NCI-H510A (cell line): ENCODE measurements at regions not wholly inside any gene's neighbourhood (a gene's known extent, or its start where the extent isn't known, plus 50 kb on each side); places are given as distances from the start of the nearest gene placed in this dataset.

Experiments used
- DNase-seq: peaks from one replicate; lab custom pipeline; 2025; lab: John Stamatoyannopoulos, UW

DNA sequence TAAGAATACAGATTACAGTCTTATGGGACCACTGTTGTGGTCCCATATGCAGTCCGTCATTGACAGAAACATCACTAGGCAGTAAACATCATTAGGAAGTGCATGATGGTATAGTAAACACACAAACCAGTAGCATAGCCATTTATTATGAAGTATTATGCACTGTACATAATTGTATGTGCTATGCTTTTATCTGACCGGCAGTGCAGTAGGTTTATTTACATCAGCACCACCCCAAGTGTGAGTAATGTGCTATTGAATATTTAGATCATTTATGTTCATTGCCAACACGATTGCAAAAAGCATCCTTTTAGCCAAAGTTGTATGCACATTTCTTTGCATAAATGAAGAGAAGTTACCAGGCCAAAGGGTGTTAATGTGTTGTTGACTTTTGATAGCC, 531.6 kb upstream of the TBX3 start:
- no peak for DNase-seq

DNA sequence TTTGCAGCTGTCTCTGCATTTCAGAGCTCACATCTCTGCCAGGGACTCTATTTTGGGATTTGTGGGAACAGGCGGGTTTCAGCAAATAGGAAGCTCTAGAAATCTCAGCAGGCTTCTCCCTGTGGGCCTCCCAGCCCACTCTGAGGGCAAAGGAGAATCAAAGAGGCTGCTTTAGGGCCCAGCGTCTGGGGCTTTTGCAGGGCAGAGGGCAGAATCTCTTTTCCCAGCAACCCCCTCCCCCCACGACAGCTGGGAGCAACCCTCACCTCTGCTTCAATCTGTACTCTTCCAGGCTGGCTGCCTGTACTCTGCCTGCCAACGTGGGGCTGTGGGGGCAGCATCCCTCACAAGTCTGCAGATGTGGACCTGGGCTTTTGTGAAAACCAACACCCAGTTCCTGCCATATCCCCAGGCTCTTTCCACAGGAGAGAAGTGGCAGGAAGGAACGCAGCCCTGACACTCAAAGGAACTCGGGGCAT, 529.6 kb upstream of the TBX3 start:
- no peak for DNase-seq

DNA sequence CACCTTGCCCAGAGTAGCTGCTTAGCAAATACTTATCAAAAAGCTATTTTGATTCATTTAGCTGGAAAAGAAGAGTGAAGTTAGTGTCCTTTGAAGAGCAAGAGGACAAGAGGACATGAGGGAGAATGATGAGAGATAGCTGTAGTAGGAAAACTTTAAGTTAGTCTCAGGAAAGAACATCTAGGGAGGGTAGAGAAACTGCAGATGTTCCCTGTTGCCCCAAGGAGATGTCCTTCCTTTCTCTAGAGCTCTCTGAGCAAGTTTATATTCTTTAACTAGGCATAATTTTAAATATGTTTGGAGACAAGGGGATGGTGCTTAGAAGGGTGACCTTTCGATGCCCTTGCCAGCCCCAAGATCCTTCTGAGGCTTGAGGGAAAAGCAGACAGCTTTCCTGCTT, 529.1 kb upstream of the TBX3 start:
- DNase-seq, result no peak

DNA sequence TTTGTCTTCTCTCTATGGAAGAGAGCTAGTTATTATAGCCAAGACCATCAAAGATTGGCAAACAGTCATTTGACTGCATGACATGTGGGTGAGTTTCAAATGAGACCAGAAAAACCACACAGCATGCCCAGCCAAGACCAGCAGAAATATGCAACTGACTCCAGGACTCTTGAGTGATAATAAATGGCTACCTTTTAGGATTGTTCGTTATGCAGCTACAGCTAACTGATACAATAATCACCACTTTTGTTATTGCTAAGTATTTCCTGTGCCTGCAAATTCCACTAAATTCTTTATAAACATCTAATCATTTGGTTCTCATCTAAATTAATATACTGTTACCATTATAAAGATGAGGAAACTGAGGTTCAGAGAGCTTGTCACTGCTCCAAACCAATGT, 528.4 kb upstream of the TBX3 start:
- DNase-seq, result no peak

DNA sequence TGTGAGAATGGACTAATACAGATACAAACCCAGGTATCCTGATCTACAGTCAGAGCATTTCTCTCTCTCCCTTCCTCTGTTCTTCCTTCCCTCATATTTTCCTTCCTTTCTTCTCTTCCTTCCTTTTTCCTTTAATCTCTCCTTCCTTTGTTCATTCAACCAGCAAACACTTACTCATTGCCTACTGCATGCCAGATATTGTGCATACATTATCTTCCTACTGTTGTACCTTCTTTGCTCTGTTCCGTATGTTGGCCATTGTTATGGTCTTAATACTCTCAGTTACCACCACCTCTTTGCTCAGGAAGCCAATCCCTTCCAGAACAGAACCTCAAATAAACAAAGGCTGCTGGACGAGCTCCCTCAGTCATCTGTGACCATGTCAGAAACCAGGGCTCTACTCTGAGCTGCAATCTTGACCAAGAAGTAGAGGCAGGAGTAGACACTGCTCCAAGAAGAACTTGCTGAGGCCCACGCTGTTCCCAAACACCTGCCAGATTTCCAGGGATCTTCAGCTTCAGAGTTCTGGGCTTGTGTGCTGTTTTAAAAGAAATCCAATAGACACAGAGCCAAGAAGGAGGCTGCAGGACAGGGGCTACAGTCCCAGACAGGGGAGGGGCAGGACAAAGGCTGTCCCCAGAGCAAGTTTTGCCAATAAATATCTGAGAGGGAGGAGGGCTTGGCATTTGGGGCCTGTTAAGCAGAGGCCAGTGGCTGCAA, 526.7 kb upstream of the TBX3 start:
- DNase-seq, result no peak

DNA sequence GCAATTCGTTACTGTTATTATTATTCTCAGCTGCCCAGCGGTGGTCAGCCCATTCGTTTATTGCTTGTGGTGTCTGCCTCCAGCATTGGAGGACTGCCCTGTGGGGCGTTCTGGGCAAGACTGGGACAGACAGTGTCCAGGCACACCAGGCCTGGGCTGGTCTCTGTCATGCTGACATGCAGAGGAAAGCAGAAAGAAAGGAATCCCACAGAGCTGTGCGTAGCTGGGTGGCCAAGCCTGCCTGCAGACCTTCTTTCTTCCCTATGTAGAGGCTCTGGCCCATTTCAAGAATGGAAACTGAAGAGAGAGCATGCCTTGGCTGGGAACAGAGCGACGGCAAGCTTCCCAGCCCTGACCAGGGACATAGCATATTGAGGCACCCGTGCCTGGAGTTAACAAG, 525.3 kb upstream of the TBX3 start:
- no peak for DNase-seq

DNA sequence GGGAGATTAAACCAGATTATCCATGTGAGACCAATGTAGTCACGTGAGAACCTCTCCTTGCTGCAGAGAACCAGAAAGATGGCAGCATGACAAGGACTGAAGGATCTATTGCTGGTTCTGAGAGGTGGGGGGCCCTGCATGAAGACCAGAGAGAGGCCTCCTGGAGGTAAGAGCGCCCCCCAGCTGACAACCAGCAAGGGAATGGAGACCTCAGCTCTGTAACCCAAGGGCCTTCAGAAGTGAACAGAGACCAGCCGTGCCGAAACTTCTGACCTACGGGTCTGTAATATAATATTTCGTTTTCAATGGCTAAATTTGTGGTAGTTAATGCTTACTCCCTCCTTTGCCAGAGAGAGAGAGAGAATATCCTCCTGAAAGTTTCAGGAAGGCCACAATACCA, 524.1 kb upstream of the TBX3 start:
- no peak for DNase-seq

DNA sequence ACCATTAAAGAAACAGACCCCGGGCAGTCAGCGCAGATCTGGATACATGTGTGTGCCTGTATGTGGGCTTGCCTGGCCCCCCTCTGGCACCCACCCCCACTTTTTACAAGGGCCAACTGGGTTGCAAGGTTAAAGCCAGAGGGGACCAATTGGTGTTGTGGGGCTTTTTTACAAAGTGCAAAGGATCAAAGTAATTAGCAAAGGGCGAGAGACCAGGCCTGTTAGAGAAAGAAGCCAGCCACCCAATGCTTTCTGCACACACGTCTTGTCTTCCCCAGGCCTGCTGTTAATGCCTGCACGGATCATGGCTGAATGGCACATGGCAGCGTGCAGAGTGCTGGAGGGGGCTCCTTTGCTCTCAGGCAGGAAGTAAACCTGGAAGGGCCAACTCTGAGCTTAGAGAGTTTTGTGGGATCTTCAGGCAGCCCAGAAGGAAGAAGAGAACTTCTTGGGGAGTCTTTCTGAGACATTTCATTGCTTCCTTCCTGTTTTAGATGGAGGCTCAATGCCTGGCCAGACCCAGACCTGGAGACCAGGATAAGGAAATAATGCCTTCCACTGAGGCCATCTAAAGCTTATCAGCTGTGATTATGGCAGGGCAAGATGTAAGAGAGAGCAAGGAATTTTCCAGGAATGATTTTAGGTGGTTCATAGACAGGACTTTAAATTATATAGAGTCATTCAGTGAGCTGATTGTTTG, 523.4 kb upstream of the TBX3 start:
- no peak for DNase-seq

DNA sequence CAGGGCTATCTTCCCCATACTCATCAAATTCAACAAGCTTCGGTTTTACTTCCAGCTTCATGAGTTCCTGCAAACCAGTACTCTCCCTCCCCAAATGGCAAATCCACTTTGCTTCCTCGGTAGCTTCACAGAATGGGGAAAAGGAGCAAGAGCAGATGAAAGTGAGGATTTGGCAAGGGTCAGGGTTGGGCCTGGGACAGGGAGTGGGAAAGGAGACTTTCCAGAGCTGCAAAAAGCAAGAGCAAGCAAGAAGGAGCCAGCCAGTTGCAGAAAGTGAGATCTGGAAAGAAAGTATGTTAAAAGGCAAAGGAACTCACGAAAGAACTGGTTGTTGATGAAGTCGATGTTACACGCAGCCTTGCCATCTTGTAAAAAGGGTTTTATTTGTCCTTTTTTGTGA, 522.8 kb upstream of the TBX3 start:
- no peak for DNase-seq

DNA sequence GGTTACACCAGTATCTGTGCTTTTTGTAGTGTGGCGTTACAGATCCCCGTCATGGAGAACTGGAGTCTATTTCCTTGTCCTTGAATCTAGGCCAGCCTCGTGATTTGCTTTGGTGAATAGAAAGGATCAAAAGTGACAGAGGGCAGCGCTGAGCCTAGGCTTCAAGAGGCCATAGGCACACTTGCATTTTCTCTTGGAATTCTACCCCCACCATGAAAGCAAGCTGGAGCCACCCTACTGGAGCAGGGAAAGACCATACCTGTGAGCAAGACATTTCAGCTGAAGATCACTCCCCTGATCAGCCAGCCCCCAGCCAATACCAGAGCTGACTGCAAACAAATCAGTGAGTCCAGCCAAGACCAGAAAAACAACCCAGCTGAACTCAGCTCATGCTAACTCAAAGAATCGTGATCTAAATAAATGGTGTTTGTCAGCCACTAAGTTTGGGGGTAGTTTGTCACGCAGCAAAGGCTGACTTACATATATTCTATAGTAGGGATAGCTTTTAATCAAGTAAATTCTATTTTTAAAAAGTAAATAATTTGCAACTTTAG, 521.9 kb upstream of the TBX3 start:
- no peak for DNase-seq

DNA sequence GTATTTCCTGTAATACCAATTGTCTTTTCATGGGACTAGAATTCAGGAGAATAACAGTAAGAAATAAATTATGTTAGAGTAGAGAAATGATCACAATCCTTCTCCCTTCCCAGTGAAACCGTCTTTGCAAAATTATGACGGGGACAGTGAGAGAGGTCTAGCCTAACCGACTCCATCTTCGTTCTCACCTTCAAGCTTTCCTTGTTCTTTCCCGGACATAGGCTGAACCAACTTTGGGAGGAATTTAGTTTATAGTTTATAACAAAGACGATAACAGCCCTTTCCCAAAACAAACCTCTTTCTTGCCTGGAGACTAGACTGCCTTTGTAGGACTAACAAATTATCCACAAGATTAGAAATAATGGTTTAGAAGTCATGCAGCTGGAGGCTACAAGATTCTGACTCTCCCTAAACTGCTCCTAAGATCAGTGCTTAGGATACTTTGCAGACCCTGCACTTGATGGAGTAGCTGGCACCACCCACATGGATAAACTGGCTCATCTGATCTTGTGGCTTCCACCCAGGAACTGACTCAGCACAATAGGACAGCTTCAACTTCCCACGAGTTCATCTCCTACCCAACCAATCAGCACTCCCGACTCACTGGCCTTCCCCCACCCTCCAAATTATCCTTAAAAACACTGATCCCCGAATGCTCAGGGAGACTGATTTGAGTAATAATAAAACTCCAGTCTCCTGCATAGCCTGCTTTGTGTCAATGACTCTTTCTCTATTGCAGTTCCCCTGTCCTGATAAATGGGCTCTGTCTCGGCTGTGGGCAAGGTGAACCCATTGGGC, 521.2 kb upstream of the TBX3 start:
- no peak for DNase-seq

DNA sequence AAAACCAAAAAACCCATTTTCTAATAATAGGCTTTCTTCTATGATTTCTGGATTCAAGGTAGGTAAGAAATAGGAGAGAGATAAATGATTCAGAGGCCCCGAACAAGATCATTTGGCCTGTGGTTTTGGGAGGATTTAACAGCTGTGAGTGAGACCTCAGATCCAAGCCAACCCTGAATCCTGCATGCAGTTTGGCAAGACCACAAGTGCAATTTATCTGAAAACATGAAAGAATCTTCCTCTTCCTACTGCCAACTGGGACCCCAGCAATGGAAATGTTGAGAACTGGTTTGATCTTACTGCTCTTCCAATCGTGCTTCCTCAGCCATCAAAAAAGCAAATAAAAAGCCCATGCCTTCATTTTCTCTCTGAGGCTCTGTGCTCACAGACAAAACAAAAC, 519.7 kb upstream of the TBX3 start:
- DNase-seq, result no peak

DNA sequence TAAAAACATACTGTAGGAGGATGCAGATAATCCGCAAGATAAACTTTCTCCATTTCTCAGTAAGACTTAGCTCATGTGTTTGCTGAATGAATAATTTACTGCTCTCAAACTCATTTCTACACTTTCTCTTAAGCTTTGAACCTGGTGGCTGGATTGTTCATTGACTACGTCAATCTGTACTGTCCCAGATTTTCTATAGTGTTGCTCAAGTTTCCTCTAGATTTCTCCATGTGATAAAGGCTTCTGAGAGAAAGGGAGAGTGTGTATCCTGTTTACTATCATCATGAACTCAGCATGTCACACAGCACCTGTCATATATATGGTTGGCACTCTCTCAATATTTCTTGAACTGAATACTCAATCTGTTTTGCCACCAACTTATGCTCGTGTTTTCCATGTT, 518.0 kb upstream of the TBX3 start:
- DNase-seq, result no peak

DNA sequence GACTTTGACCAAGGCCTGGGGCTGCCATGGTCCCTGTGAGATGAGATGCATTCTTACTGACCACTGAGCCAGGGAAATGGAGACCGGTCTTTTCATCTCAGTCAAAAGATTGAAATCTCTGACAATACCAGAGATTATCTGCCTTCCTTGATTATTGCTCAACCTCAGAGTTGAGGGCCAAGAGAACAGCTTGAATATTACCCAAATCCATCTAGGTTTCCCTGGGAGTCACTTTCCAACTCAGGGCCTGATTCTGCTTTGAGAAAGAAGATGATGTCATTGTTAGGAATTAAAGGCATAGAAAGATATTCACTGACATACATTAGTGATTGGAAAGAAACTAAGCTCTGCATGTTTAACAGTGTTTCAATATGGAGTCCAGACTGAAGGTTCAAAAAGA, 515.9 kb upstream of the TBX3 start:
- DNase-seq, result no peak

DNA sequence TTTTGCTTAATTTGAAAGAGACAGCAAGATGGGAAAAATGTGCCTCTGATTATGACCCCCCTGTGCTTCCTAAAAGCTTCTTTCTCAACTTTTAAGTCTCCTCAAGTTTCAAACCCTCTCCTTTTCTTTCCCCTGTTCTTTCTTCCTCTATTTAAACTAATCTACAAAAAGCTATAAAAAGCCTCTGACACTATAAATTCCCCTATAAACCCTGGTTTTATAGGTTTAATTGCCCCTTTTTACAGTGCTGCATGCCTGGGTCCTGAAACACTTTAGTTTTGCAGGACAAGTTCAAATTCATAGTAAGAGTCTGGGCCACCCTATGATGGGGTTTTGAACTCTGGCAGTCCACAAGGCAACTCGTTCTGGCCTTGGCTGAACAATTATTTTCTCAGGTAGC, 510.9 kb upstream of the TBX3 start:
- DNase-seq, result no peak

DNA sequence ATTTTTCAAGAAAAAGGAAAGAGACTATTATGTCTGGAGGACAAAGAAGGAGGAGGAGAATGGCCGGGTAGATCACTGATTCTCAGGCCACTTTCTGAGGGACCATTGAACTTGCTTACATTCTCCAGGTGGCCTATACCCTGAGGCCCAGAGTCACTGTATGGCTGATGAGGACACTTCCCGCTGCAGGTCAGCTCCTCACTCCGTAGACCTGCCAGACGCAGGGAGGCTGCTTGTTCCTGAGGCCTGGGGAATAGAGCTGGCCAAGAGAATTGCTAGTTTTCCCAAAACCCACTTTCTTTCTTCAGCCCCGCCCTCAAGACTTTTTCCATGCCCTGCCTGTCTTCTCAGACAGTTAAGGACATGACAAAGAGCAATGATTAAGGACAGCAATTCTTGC, 510.5 kb upstream of the TBX3 start:
- no peak for DNase-seq

DNA sequence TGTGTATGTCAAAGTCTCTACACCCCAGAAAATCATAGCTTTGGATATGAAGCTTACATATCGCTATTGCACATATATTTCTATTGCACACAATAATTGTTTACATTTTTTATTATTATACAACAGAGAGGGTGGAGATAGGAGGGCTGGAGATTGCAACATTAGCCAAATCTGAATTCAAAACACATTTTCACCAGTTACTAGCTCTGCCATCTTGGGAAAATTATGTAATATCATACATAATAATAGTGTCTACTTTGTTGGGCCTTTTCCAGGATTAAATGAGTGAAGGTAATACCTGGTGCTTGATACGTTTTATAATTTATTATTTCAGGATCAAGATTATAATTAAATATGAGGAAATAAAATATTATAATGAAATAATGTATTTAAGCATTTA, 507.4 kb upstream of the TBX3 start:
- DNase-seq, result no peak

DNA sequence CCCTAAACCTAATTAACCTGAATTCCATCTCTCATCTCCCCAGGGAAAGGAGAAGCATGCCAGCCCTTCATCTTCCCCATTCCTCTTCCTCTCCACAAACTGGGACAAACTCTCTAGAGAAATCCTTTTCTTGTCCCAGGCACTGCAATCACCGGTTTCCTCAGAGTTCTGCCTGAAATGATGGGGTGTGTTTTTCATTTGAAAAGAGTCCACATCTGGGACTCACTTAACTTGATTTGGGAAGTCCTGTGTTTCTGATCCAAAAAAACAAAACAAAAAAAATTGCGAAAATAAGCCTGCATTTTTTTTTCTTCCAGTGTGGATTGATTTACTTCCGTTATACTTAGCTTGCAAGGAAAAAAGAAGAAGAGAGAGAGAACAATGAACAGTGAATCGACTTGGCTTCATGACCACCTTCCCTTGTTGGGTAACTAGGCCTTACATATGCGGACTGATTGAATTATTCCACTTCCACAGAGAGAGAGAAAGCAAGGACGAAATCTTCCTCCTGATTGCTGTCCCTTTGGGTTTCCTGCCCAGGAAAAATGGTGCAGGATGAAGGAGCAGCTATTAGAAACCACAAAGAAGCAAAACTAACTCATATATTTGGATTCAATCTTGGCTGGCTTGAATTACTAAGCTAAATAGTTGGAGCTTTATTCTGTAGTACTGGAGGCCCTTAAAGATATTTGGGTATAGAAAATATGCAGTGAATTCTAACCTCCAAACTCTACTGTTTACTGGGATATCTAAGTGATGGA, 506.2 kb upstream of the TBX3 start:
- no peak for DNase-seq

DNA sequence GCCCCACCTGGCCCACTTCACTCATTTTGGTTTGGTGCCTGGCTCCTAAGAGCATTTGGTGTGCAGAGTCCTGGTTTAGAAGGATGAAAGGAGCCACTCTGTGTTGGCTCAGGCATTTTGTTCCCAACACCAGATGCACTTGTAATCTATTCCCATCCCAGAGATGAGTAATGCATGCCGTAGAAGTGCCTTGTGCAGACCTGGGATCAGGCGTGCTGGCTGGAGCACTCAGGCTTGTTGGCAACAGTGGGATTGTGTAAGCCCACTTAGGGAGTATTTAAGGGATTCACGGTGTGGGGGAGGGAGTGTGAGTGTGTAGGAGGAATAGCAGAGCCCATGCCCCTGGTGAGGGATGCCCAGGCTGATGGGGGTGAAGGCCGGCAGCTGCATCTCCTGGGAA, 501.5 kb upstream of the TBX3 start:
- DNase-seq, result no peak

DNA sequence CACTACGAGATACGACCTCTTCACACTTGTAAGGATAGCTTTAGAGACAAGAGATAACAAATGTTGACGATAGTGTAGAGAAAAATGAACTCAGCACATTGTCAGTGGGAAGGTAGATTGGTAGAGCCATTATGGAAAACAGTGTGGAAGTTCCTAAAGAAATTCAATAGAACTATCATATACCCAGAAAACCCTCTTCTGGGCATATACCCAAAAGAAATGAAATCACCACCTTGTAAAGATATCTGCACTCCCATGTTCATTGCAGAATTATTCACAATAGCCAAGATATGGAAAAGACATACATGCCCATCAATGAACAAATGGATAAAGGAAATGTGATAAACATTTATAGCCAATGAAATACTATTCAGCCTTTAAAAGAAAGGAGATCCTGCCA, 499.8 kb upstream of the TBX3 start:
- no peak for DNase-seq

DNA sequence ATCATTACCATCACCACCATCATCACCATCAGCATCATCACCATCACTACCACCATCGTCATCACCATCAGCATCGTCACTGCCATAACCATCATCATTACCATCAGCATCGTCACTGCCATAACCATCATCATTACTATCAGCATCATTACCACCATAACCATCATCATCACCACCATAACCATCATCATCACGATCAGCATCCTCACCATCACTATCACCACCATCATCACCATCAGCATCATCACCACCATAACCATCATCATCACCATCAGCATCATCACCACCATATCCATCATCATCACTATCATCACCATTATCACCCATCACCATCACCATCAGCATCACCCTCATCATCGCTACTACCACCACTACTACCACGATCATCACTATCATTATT, 493.9 kb upstream of the TBX3 start:
- DNase-seq, result no peak
